ENCODE measurements at regions not wholly inside any gene's neighbourhood (a gene's known extent, or its start where the extent isn't known, plus 50 kb on each side); places are given as distances from the start of the nearest gene placed in this dataset.
"Not testable (repeated sequence)": the region's sequence is repeated elsewhere in the genome, so short reads cannot be mapped to it uniquely, and the experiment has no call there.

GRCh38 chr12:97005174-97005573, 98.1 kb downstream of the NEDD1 start:
- no peak for DNase-seq

DNA sequence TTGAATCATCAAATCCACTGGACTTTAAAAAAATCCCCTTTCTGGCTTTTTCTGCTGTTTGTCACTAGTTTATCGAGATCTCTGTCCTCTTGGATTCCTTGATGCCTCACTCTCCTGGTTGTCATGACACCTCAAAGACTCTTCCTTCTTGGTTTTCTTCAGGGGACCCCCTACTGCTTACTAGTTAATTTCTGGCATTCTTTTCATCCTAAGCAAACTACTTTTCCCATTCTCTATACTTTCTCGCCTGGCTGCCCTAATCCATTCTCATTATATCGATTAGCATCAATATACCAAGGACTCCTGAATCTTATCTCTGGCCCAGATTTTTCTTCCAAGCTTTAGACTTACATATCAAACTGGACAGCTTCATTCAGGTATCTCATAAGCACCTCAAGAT, 98.6 kb downstream of the NEDD1 start:
- no peak for DNase-seq

GRCh38 chr12:97006585-97006984, 99.5 kb downstream of the NEDD1 start:
- DNase-seq: no peak

- no peak for DNase-seq
These were observed 109.1 kb downstream of the NEDD1 start for GRCh38 chr12:97016163-97016562.

GRCh38 chr12:97017213-97017612, 110.2 kb downstream of the NEDD1 start:
- DNase-seq: no peak

DNA sequence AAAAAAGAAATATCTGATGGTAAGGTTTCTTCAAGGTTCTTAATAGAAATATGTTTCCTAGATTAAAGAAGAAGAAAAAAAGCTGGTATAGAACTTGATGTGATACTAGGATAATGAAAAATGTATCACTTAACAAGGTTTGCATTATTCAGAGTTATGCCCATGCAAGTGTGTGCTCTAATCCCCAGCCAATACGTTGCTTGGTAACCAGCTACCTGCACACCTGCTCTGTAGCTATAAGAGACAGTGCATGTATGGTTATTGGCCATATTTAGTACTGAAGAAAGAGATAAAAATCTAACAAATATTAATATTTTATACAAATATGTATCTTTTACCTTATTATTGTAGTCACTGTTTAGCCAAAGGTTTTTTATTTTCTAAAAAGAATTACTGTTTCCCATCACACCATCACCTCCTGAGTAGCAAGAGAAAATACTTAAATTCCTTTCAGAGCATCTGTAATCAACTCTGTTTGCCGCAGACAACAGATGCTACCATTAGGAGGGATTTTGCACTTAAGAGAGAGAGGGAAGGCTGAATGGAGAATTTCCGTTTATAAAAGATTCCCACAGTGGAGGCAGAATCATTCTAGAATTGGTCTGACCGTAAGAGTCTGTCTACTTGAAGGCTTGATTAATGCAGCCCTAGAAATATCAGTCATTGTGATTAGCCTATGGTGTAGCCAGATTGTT, 115.6 kb downstream of the NEDD1 start:
- DNase-seq: no peak

GRCh38 chr12:97024393-97024792, 117.3 kb downstream of the NEDD1 start:
- DNase-seq: no peak

GRCh38 chr12:97026901-97027300, 119.8 kb downstream of the NEDD1 start:
- DNase-seq: no peak

- no peak for DNase-seq
These were observed 120.4 kb downstream of the NEDD1 start for GRCh38 chr12:97027482-97027881.

- no peak for DNase-seq
These were observed 131.1 kb downstream of the NEDD1 start for GRCh38 chr12:97038131-97038530.

DNA sequence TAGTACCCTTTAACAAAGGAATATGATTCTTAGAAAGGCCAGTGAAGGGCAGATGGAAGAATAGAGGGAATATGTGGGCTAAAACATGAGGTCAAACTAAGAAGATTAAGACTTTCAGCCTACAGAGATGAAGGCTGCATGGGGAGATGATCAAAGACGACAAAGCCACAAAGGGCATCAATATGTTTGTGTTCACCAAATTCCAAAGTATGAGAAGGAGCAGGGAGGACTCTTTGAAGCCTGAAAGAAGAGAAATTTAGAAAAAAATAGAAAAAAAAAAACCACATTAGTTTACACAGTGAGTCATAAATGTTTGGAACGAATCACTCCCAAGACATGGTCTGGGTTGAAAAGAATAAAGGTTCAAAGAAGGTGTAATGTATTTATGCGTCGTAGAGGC, 131.8 kb downstream of the NEDD1 start:
- no peak for DNase-seq

DNA sequence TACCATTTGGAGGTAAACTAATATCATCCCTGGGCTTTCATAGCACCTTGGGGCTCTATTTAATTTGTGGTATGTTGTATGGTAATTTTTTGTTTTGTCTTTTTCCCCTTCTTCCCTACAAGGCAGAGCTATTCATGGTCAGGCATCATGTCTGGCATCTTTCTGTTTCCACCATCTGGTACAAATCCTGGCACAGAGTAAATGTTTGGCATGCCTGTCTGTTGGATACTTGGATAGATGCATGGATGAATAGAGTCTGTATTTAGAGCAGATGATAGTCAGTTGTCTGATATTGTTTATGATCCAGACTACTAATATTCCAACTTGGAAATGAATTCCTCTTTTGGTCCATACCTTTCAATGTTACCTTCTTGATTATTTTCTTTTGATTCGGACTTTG, 139.8 kb downstream of the NEDD1 start:
- no peak for DNase-seq

GRCh38 chr12:97047361-97047760, 140.3 kb downstream of the NEDD1 start:
- DNase-seq: no peak

DNA sequence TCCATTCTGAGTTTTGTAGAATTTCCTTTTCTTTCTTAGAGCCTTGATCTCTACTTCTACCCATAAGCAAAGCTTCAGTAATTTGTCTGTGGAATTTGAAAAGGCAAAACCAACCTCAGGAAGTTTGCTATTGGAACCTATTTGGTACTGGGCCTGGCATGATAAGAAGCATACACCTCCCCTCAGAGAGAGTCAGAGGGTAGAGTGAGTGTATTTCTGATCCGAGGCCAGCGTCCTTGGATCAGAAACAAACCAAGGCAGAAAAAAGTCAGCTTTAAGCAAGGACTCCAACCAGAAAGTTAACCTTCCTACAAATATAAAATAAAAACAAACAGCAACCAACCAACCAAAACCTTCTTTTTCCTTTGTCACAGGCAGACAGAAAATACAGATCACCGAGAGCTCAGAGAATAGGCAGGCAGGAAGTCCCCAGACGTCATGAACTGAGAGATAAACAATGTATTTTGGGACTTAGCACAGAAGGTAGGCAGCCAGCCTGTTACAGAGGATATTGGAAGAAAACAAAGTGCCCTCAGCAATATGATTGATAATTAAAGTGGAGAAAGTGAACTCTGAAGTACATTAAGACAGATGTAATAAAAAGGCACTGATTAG, 141.5 kb downstream of the NEDD1 start:
- DNase-seq: no peak

DNA sequence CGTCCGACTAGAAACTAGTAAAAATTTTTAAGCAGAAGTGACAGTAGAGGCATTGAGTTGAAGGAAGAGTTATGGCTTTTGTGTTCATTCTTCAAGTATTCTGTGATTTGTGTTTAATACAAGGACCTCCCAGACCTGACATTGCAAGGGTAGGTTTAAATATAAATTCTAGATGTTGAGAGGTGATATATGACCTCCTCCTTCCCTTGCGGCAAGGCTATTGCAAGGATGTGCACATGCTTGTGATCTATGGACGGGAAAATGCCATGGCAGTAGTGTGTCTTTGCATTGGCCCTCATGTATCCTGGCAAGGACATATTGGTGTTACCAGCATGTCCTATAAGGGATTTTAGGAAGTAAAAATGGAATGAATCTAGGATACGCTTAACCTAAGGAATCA, 143.5 kb downstream of the NEDD1 start:
- no peak for DNase-seq

GRCh38 chr12:97051341-97051740, 144.3 kb downstream of the NEDD1 start:
- no peak for DNase-seq

- no peak for DNase-seq
These were observed 154.1 kb downstream of the NEDD1 start for GRCh38 chr12:97061171-97061570.

DNA sequence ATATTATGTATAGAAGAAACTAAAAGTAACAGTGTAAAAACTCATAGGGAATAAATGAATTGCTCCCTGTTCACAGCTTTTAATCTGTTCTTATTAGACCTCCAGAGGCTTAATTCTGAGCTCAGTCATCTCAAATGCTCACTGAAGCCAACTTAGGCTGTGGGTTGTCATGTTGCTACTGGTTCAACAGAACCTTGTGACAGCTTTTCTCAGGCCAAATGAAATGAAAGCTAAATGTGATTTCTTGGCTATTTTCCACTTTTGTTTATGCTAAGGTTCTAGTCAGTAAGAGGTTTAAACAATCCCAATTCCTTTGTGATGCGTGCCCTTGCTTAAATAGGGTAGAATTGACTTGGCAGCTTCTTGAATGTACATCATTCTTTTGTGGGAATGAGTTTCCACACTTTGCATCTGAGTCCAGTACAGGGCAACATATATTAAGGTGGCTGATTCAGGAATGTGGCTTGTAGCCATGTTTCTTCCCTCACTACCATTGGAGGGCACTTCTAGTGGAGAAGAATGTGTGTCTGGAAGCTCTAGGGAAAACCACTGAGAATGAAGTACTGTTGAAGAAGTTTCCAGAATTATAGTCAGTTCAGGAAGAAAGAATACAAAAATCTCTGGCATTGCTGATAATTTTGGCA, 156.4 kb downstream of the NEDD1 start:
- no peak for DNase-seq

DNA sequence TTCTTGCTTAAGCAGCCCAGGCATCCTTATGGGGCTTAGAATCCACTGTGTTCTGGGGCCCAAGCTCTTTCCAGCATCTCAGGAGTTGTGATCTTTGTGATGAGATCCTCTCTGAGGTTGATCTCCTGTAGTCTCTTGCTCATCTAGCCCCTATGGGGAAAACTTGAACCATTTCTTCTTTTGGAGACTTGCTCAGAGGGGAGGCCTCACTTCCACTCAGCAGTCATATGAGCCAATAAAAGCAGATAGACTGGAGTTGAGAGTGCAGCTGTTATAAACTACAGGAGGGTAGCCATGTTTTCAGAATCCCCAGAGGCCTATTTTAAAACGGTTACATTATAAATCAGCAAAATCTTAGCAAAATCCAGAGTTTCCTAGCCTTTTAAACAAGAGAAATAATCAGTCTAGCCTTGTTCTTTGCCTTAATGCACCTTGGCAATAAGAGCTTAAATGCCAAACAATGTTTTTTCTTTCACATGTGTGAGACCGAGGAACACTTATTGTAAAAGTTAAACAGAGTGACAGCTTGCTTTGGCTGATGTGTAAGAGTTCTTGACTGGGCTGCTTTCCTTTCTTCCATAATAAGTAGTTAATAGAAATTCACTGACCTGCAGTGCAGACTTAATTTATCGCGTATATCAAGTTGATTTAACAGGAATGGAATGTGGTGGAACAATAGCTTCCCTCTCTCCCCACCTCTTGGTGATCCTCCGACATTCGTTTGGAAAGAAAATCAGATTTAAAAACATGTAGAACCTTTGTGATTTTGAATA, 168.3 kb downstream of the NEDD1 start:
- no peak for DNase-seq

DNA sequence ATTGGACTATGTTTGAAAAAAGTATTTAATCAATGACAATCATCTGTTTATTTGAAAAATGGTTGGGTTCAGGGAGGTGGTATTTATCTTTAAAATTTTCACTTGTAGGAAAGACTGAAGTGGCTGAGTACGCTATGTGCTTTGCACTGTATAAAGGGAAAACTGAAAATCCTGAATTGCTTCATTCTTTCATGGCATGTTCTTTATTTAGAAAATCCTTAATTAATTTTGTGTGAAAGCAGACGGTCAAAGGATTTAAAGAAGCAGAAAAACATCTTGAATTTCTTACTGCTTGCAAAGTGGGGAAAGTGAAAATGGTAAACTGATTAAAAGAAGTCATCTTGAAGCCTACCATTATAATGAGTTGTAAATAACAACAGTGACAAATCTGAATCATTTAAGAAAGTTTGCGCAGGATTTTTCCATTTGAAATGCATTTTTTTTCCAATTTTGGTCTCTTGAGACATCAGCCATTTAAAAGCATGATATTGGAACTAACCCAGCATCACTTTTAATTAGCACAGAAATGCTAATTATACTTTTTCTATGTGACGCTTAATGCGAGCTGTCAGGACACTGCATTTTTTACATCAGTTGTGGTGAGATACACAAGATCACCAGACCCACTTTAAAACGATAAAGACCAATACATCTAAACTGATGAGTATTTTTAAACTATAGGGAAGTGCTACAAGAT, 169.0 kb downstream of the NEDD1 start:
- no peak for DNase-seq

DNA sequence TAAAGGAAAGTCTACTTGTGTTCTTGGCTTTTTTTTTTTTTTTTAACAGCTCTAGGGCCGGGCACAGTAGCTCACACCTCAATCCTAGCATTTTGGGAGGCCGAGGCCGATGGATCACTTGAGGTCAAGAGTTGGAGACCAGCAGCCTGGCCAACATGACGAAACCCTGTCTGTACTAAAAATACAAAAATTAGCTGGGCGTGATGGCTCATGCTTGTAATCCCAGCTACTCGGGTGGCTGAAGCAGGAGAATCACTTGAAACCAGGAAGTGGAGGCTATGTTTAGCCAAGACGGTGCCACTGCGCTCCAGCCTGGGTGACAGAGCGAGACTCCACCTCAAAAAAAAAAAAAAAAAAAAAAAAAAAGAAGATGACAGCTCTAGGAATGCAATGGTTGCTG, 169.9 kb downstream of the NEDD1 start:
- not testable (repeated sequence) for DNase-seq

GRCh38 chr12:97082029-97082428, 175.0 kb downstream of the NEDD1 start:
- DNase-seq: no peak

GRCh38 chr12:97093187-97093683, 186.2 kb downstream of the NEDD1 start:
- DNase-seq: no peak
